GM23338 (cell line): ENCODE measurements at regions not wholly inside any gene's neighbourhood (a gene's known extent, or its start where the extent isn't known, plus 50 kb on each side); places are given as distances from the start of the nearest gene placed in this dataset.
"Not testable (repeated sequence)": the region's sequence is repeated elsewhere in the genome, so short reads cannot be mapped to it uniquely, and the experiment has no call there.

ENCODE experiments used
- ATAC-seq: fragments of 200-7000 bp; cut with Tn5 transposase; 3 replicates; pipeline ENCODE4 v1.9.1; 2020
- DNase-seq: peaks from one replicate; pipeline ENCODE4 v3.0.0-alpha.2; 2015; ENCODE audit warnings: low spot score
- H2AFZ ChIP-seq: fragments of 200-600 bp; sonication (generic); 2 replicates; pipeline ENCODE4 v1.8.0; 2016; ENCODE audit warnings: antibody characterized with exemption, mild to moderate bottlenecking, moderate library complexity
- H3F3A ChIP-seq: fragments of 200-600 bp; sonication (generic); replicated peaks from 2 replicates; pipeline ENCODE4 v1.8.0; 2017; ENCODE audit warnings: antibody characterized with exemption, mixed run types, low read depth
- H3K27ac ChIP-seq: fragments of 200-600 bp; sonication (generic); 2 replicates; pipeline ENCODE4 v1.6.1; 2016; ENCODE audit warnings: low read depth
- H3K27me3 ChIP-seq: fragments of 200-600 bp; sonication (generic); 2 replicates; pipeline ENCODE4 v1.8.0; 2016; ENCODE audit warnings: mild to moderate bottlenecking, mixed run types, moderate library complexity; ENCODE audit not compliant: insufficient read depth
- H3K36me3 ChIP-seq: fragments of 200-600 bp; sonication (generic); 2 replicates; pipeline ENCODE4 v1.8.0; 2016; ENCODE audit warnings: mild to moderate bottlenecking; ENCODE audit not compliant: insufficient read depth
- H3K4me1 ChIP-seq: fragments of 200-600 bp; sonication (generic); 2 replicates; pipeline ENCODE4 v1.8.0; 2016; ENCODE audit warnings: mild to moderate bottlenecking, moderate library complexity; ENCODE audit not compliant: insufficient read depth
- H3K4me2 ChIP-seq: fragments of 200-600 bp; sonication (generic); 2 replicates; pipeline ENCODE4 v1.7.1; 2017; ENCODE audit warnings: mixed run types
- H3K4me3 ChIP-seq: fragments of 200-600 bp; sonication (generic); 2 replicates; pipeline ENCODE4 v1.6.1; 2016; ENCODE audit warnings: mixed run types
- H3K79me2 ChIP-seq: fragments of 200-600 bp; sonication (generic); replicated peaks from 2 replicates; pipeline ENCODE4 v1.8.0; 2017; ENCODE audit warnings: mild to moderate bottlenecking; ENCODE audit not compliant: insufficient read depth
- H3K9me2 ChIP-seq: fragments of 200-600 bp; sonication (generic); 2 replicates; pipeline ENCODE4 v1.8.0; 2017; ENCODE audit not compliant: insufficient read depth
- H4K20me1 ChIP-seq: fragments of 200-600 bp; sonication (generic); replicated peaks from 2 replicates; pipeline ENCODE4 v1.8.0; 2017; ENCODE audit warnings: mild to moderate bottlenecking; ENCODE audit not compliant: insufficient read depth
- H3K27ac Mint-ChIP-seq: 2 replicates; pipeline ENCODE4 v1.8.0; 2020; ENCODE audit warnings: inconsistent platforms, mild to moderate bottlenecking, moderate library complexity, mixed read lengths
- H3K27me3 Mint-ChIP-seq: 3 replicates; pipeline ENCODE4 v1.8.0; 2022; ENCODE audit warnings: low read depth, mild to moderate bottlenecking, moderate library complexity, mixed read lengths, inconsistent platforms; ENCODE audit not compliant: insufficient read depth, poor library complexity
- H3K36me3 Mint-ChIP-seq: 3 replicates; pipeline ENCODE4 v1.8.0; 2021; ENCODE audit warnings: low read depth, mild to moderate bottlenecking, inconsistent platforms, moderate library complexity, mixed read lengths
- H3K4me1 Mint-ChIP-seq: 3 replicates; pipeline ENCODE4 v1.8.0; 2020; ENCODE audit warnings: mild to moderate bottlenecking, inconsistent platforms, mixed read lengths
- H3K4me3 Mint-ChIP-seq: 3 replicates; pipeline ENCODE4 v1.8.0; 2021; ENCODE audit warnings: moderate library complexity, mild to moderate bottlenecking, inconsistent platforms, mixed read lengths
- H3K9me3 Mint-ChIP-seq: 3 replicates; pipeline ENCODE4 v1.8.0; 2020; ENCODE audit warnings: moderate library complexity, mild to moderate bottlenecking, inconsistent platforms, mixed read lengths
- CREB1 ChIP-seq: fragments of 250-450 bp; sonication (Bioruptor Pico); IDR thresholded peaks from 2 replicates; pipeline ENCODE4 v1.5.0; 2020; ENCODE audit warnings: low read depth, mild to moderate bottlenecking, moderate library complexity
- EZH2phosphoT487 ChIP-seq: fragments of 200-600 bp; sonication (generic); IDR thresholded peaks from one replicate; pipeline ENCODE4 v1.8.1; 2018; ENCODE audit warnings: antibody characterized with exemption; ENCODE audit not compliant: unreplicated experiment
- NANOG ChIP-seq: IDR thresholded peaks from 2 replicates; pipeline ENCODE4 v1.6.1; 2016; ENCODE audit warnings: antibody characterized with exemption, borderline replicate concordance
- POLR2AphosphoS5 ChIP-seq: IDR thresholded peaks from 2 replicates; pipeline ENCODE4 v1.6.1; 2016; ENCODE audit warnings: antibody characterized with exemption, low read depth
- TF ChIP-seq, protein P1 (sequence below): IDR thresholded peaks from one replicate; pipeline ENCODE4 v1.6.1; 2018; ENCODE audit warnings: antibody characterized with exemption; ENCODE audit not compliant: unreplicated experiment

DNA sequence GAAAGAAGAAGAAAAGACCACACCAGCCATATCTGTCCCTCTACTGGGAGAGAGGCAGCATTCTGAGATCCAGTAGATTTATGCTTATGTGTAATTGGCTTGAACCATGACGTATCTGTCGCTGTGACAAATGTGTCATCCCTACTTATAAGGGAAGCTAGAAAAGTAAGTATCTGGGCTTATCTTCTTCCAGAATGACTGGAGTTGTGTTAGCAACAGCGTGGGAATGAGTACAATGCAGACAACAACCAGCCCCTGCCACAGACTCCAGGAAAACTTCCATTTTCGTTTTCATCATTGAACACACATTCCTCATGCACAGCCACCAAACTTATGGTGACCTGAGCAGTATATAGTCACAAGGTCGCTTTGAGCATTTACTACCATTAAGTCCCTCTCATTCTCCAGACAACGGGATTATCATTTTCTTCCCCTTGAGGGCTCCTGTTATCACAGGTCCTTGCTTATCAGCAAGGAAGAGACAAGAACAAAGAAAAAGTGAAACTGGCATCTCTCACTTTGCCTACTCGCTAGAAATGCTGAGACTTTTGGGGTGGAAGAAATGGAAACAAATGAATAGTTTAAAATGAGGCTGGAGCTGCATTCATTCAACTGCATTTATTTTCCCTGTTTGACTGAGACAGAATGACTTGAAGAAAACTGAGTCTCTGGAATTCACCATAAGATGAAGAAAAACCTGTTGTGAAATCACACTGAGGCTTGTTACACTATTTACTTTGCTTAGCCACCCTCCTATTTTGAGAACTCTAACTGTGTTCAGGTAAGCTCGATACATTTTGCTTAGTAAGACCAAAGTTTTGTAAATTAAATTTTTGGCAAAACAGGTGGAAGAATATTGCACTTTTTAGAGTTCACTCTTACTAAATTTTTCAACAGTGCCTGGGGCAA lies 149.3 kb upstream of the FOXQ1 start:
- no peaks in the 10 kb centered on the region for H3K4me1 ChIP-seq
- no peak overlapping the region for H3K27ac ChIP-seq
- H2AFZ ChIP-seq = 0 out of 2 replicates have a peak overlapping the region, but pooled peaks have one; percentile 59
- no peaks in the 10 kb centered on the region for H3K9me2 ChIP-seq
- ATAC-seq (no peak), DNase-seq (no peak)
- peaks cover 5% of the 10 kb centered on the region; the same call in 2 of the 3 replicates for H3K36me3 Mint-ChIP-seq
- H3K79me2 ChIP-seq = no peaks in the 10 kb centered on the region
- no peak for TF ChIP-seq EZH2phosphoT487
- no peak for TF ChIP-seq POLR2AphosphoS5
- H3K27me3 Mint-ChIP-seq = peaks cover 6% of the 10 kb centered on the region
- H3K4me3 ChIP-seq = no peak overlapping the region
- no peak overlapping the region for H3K4me3 Mint-ChIP-seq
- H3K9me3 Mint-ChIP-seq = peaks cover 11% of the 10 kb centered on the region
- no peak overlapping the region for H3K27ac Mint-ChIP-seq
- H4K20me1 ChIP-seq = no peaks in the 10 kb centered on the region
- no peaks in the 10 kb centered on the region for H3K4me1 Mint-ChIP-seq
- H3F3A ChIP-seq = no peaks in the 10 kb centered on the region
- H3K4me2 ChIP-seq = no peak overlapping the region
- H3K36me3 ChIP-seq = no peaks in the 10 kb centered on the region
- H3K27me3 ChIP-seq = no peaks in the 10 kb centered on the region

DNA sequence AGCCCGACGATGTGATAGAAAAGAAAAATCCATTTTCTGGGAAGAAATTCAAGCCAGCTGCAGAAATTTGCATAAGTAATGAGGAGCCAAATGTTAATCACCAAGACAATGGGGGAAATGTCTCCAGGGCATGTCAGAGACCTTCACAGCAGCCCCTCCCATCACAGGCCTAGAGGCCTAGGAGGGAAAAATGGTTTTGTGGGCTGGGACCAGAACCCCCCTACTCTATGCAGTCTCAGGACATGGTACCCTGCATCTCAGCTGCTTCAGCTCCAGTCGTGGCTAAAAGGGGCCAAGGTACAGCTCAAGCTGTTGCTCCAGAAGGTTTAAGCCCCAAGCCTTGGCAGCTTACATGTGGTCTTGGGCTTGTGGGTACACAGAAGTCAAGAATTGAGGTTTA lies 155.5 kb upstream of the FOXQ1 start:
- not testable (repeated sequence) for H3K4me1 ChIP-seq, H4K20me1 ChIP-seq, H3F3A ChIP-seq, H3K79me2 ChIP-seq, H2AFZ ChIP-seq, H3K4me3 Mint-ChIP-seq, H3K27me3 ChIP-seq, H3K4me1 Mint-ChIP-seq, H3K27me3 Mint-ChIP-seq, H3K4me3 ChIP-seq, ATAC-seq, H3K4me2 ChIP-seq, H3K27ac ChIP-seq, H3K27ac Mint-ChIP-seq, DNase-seq, H3K36me3 ChIP-seq, H3K9me2 ChIP-seq
- Mint-ChIP-seq H3K9me3 (peaks cover 36% of the 10 kb centered on the region), H3K36me3 (peaks cover 19% of the 10 kb centered on the region)

DNA sequence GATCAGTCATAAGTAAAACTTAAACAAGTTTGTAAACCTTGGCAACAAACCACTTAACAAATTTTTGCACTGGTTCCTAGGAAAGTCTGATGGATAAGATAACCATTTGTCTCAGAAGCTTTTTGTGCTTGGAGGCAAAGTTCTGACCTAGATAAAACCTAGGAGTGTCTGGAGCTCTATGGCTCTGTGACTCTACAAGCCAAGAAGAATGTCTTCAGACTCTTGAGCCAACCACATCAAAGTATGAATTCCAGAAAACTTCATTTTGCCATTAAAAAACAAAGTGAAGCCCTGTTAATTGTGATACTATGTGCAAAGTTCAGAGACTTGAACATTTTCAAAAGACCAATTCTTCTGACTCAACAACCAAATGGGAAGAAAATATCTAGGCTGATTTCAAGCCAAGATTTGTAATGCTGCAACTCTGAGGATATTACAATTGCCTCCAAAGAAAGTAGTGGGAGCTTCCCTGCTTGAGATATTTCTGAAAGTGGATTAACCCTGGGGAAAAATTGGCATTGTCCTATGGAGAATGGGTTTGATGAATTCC lies 158.1 kb upstream of the FOXQ1 start:
- Histone ChIP-seq H4K20me1 (no peaks in the 10 kb centered on the region), H3K4me3 (no peak overlapping the region), H3K27ac (no peak overlapping the region), H3K4me1 (no peaks in the 10 kb centered on the region), H3K36me3 (no peaks in the 10 kb centered on the region), H3K27me3 (no peaks in the 10 kb centered on the region), H3K79me2 (no peaks in the 10 kb centered on the region), H2AFZ (no peak overlapping the region), H3K9me2 (no peaks in the 10 kb centered on the region), H3F3A (no peaks in the 10 kb centered on the region), H3K4me2 (no peak overlapping the region)
- H3K4me3 Mint-ChIP-seq = no peak overlapping the region
- no peak for ATAC-seq
- TF ChIP-seq, protein P1, sequence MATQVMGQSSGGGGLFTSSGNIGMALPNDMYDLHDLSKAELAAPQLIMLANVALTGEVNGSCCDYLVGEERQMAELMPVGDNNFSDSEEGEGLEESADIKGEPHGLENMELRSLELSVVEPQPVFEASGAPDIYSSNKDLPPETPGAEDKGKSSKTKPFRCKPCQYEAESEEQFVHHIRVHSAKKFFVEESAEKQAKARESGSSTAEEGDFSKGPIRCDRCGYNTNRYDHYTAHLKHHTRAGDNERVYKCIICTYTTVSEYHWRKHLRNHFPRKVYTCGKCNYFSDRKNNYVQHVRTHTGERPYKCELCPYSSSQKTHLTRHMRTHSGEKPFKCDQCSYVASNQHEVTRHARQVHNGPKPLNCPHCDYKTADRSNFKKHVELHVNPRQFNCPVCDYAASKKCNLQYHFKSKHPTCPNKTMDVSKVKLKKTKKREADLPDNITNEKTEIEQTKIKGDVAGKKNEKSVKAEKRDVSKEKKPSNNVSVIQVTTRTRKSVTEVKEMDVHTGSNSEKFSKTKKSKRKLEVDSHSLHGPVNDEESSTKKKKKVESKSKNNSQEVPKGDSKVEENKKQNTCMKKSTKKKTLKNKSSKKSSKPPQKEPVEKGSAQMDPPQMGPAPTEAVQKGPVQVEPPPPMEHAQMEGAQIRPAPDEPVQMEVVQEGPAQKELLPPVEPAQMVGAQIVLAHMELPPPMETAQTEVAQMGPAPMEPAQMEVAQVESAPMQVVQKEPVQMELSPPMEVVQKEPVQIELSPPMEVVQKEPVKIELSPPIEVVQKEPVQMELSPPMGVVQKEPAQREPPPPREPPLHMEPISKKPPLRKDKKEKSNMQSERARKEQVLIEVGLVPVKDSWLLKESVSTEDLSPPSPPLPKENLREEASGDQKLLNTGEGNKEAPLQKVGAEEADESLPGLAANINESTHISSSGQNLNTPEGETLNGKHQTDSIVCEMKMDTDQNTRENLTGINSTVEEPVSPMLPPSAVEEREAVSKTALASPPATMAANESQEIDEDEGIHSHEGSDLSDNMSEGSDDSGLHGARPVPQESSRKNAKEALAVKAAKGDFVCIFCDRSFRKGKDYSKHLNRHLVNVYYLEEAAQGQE = no peak
- no peak for TF ChIP-seq NANOG
- no peak for TF ChIP-seq CREB1 (CRISPR knock-in tag)
- peaks cover 19% of the 10 kb centered on the region for H3K36me3 Mint-ChIP-seq
- no peak overlapping the region for H3K27ac Mint-ChIP-seq
- H3K9me3 Mint-ChIP-seq = peaks cover 36% of the 10 kb centered on the region
- peaks cover 3% of the 10 kb centered on the region for H3K27me3 Mint-ChIP-seq
- H3K4me1 Mint-ChIP-seq = no peaks in the 10 kb centered on the region
- no peak for DNase-seq
